HG03432 (cell line): ENCODE measurements at regions not wholly inside any gene's neighbourhood (a gene's known extent, or its start where the extent isn't known, plus 50 kb on each side); places are given as distances from the start of the nearest gene placed in this dataset.

Experiments
- ATAC-seq: cut with Tn5 transposase; IDR thresholded peaks from one replicate; pipeline ENCODE4 v1.9.1; 2021; ENCODE audit warnings: mild to moderate bottlenecking, moderate library complexity; ENCODE audit not compliant: unreplicated experiment

- ATAC-seq, result no peak
Observed at GRCh38 chr20:40591536-40591935, 97.5 kb downstream of the MAFB start.

DNA sequence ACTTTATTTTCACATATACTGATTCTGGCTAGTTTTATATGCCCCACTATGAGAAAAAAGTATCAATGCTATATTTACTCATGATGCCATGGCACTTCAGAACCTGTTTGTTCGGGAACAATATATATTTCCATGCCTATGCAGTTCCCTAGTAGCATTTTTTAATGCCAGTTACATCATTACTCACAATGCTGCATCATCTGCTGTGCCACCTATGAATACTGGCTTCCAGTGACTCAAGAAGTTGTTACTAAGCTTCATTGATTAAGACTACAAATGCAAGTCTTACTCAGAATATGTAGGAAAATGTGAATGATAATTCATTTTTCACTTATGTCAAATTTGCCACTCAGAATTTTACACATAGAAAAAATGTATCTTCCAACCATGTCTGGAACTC, 97.9 kb downstream of the MAFB start:
- ATAC-seq, result no peak

DNA sequence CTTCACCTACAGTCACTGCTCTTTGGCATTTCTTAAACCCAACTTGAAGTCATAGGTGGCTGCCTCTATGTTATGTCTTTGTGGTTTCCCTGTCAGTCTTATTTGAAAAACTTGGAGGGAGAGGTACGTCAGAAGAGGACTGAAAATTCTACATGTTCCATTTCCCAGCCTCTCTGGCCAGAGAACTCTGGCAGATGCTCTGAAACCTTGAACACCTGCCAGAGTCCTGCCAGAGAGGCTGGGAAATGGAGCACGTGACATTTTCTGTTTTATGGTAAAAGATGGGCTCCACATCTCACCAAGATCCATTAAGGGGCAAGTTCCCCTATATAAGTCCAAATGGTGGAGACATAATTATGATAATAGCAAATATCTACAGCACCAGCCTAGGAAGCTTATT, 99.5 kb downstream of the MAFB start:
- ATAC-seq, result no peak

DNA sequence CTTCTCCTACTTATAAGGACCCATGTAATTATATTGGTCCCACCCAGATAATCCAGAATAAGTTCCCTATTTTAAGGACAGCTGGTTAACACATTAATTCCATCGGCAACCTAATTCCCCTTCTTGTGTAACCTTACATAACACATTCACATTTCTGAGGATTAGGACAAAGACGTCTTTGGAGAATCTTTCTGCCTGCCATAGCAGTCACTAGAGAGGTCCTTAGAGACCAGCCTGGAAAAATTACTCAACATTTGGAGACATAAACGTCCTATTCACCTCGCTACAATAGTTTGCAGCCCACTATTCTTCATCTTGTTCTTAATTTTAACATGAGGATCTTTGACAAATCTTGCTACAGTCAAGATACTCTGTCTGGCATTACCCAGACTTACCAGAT, 100.1 kb downstream of the MAFB start:
- no peak for ATAC-seq

DNA sequence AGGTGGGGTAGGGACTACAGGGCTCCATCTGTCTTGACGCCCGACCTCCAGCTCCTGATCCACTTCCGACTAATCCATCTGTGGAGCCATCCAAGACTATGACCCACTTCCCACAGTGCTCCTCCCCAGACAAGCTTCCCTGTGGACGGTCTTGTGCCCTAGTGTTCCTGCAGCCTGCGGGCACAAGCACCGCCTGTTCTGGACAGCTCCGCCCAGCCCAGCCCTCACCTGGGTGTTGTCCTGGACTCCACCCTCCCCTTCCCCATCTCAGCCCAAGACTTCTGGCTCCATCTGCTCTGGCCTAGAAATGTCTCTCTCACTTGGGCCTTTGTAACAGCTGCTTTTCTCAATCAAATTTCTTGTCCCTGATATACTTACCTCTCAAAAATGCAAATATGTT, 102.0 kb downstream of the MAFB start:
- no peak for ATAC-seq

DNA sequence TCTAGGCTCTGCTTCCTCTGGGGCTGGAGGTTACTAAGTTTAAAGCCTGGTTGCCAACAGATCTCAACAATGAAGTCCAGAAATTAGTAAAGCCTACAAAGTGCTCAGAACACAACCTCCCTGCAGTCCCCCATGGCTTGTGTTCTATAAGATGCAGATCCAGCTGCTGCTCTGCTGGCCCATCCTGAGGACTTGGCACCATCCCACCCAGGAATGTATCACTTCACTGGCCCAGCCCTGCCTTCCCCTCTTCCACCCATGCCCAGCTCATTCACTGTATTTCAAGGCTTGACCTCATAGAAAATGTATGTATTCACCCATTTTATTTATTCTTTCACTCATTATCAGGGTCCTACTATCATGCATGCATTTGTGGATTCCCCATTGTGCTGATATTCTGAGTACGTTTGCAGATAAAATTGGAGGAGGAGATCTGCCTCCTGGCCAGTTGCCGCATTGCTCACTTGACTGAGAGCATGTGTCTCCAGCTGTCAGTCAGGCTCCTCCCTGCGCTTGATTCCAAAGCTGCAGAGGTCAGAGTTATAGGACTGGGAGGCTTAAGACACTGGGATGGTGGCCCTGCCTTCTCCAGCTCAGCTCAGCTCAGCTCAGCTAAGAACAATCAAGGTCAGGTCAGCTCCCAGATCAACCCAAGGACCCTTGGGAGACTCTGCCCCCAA, 104.8 kb downstream of the MAFB start:
- ATAC-seq, result no peak

GRCh38 chr20:40583636-40584035, 105.4 kb downstream of the MAFB start:
- ATAC-seq, result no peak

DNA sequence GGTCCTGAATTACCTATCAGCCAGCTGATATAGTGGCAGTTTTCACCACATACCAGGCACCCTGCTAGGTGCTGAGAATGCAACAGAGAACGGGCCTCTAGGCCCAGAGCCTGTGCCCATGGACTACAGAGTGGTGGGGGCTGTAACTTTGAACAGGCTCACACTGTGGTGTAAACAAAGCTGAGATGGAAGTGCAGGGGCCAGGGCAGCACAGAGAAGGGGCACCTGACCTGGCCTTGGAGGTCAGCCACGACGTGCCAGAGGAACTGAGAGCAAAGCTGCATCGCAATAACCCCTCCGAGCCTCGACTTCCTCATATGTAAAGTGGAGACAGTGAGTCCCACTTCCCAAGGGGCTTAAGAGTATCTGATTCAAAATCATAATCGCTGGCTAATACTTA, 105.8 kb downstream of the MAFB start:
- no peak for ATAC-seq

GRCh38 chr20:40582531-40582930, 106.5 kb downstream of the MAFB start:
- no peak for ATAC-seq

GRCh38 chr20:40579701-40580100, 109.3 kb downstream of the MAFB start:
- ATAC-seq, result no peak

GRCh38 chr20:40578961-40579360, 110.1 kb downstream of the MAFB start:
- no peak for ATAC-seq

DNA sequence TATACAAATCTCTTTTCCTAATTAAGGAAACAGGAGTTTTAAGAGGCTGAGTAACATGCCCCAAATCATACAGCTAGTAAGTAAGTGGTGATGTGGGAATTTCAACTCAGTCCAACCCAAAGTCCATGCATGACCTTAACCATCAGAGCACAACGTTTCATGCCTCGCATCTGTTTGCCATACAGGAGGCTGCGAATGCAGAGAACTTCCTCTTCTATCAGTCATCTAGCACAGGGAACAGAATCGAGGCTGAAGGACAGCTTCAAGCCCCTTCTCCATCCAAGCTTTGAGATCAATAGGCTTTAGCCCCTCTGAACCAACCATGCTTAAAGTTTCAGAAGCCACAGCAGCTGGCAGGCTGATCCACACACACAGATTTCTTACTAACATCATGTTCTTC, 113.2 kb downstream of the MAFB start:
- no peak for ATAC-seq

- no peak for ATAC-seq
Observed at GRCh38 chr20:40572251-40572650, 116.8 kb downstream of the MAFB start.

- ATAC-seq, result no peak
Observed at GRCh38 chr20:40571639-40572038, 117.4 kb downstream of the MAFB start.

DNA sequence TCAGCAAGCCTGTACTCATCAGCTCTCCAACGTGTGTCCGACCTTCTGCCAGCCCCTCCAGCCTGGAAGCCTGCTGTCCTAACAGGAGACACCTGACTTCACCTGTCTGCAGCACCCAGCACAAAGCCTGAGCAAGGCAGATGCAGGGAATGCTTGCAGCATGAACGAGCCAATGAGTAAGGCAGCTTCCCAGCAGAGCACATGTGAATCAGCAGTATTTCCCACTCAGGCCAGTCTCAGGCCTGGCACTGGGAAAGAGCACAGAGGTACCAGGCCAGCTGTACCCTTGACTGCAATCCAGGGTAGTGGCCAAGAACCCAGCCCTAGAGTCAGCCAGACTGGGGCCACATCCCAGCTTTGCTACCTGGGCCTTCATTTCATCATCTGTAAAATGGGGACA, 120.8 kb downstream of the MAFB start:
- no peak for ATAC-seq

GRCh38 chr20:40565682-40566040, 123.4 kb downstream of the MAFB start:
- ATAC-seq, result no peak

DNA sequence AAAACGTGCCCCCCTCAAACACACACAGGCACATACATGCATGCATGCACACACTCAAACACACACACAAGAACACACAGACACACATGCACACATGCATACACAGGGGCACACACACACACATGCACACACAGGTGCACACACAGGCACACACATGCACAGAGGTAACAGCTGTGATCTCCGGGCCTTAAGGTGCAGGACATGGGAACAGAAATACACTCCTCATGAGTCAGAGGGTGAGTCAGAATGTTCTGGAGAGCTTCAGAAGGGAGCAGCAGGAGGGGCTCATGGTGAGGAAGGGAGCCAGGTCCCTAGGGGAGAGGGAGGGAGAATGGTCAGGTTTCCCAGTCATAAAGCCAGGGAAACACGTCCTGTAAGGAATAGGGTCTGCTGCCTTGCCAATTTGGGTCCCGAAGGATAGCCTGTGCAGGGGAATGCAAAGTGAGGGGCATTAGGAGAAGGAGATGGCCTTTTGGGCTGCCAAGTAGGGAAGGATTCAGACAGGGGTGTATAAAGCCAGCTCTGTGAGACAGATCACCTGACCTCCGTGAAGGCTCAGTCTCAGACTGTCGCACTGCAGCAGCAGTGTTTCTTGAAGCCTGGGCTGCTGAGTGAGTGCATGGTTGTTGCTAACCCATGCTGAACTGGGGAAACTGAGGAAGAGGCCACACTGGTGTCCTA, 123.9 kb downstream of the MAFB start:
- ATAC-seq, result no peak

DNA sequence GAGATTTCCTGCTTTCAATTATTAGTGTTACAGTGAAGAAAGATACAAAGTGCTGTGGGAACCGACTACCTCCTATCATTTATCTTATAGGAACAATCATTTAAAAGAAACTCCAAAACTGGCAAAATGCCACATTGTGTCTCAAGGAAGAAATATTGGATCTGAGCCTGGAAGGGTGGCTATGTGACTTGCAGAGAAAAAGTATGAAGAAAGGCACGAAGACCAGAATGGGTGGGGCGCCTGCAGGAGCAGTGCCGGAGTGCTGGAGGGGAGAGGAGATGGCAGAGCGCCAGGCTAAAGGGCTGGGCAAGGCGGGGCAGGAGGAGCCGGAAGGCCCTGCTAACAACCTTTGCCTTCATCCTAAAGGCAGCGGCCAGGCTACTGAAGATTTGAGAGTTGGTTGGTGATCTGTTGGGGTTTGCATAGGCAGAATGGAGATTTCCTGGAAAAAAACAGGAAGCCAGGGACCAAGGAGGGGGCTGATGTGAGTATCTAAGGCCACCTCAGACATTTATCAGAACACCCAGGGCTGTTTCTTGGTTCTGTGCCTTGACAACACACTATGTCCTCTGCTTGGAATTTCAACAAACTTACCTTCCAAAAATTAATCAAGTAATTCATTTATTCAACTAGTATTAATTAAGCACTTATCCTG, 125.6 kb downstream of the MAFB start:
- no peak for ATAC-seq

DNA sequence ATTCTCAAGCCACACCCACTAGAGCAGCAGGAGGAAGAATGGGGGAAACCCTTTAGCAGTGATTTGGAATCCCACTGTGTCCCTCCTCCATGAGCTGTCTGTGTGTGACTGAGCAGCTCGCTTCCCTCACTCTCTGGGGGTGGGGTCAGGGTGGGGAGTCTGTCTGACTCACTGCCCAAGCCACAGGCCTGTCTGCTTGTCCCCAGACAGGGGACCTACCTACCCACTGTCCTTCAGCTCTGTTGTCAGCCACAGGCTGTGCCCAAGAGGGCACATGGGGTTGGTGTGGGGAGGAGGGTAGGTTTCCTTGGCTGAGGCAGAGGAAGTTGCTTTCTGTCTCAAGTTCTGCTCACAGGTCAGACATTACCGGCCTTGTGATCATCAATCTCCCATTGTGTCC, 127.0 kb downstream of the MAFB start:
- ATAC-seq, result no peak

DNA sequence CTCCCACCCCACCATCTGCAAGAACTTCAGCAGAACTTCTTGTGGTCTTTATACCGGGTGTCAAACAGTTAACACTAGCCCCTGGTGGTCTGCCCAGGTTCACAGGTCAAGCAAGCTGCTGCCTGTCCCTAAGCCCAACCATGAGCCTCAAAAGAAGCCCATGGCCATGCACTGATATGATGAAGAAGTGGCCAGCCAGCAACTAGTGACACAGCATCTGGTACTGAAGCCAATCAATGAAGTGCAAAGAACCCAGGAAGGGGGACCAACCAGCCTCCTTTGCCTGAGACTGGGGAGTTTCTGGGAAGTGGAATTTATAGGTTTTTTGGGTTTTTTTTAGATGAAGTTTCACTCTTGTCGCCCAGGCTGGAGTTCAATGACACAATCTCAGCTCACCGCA, 127.8 kb downstream of the MAFB start:
- ATAC-seq, result no peak

- ATAC-seq, result no peak
Observed at GRCh38 chr20:40558212-40558611, 130.8 kb downstream of the MAFB start.

DNA sequence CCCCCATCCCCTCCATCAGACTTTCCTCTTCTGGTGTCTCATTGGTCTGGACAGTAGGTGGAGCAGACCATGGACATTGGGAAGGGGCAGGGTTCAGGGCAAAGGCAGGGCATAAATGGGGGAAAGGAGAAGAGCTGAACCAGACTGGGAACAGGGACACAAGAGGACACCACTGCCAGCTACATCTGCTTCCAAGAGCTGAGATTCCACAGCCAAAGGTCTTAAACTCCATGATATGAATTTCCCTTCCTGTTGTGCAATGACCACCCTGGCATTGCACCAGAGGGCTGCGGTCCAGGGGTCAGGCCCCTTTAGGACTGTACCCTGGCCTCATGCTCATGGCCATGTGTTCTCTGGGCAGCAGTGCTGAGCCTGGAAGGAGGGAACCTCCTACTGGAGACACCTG, 137.9 kb downstream of the MAFB start:
- ATAC-seq, result no peak
